ENCODE measurements at regions not wholly inside any gene's neighbourhood (a gene's known extent, or its start where the extent isn't known, plus 50 kb on each side); places are given as distances from the start of the nearest gene placed in this dataset.

DNA sequence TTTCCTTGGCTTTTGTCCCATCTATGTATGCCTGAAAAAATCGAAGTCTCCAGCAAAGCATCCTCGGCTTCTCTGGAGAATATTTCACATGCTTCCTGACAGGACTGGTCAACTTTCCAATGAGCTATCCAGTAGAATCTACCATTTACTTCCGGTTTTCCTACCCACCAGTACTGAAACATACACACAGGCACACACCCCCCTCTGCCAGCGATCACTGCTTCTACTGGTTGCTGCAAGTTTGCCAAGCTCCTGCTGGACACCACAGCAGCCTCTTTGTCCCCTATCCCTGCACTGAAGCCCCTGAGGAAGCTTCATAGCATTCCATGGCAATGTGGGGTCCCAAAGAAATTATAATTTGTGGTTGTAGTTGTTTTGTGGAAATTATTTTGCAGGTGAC lies 536.8 kb downstream of the MATN1 start (continued):
- TF ChIP-seq, protein P1, sequence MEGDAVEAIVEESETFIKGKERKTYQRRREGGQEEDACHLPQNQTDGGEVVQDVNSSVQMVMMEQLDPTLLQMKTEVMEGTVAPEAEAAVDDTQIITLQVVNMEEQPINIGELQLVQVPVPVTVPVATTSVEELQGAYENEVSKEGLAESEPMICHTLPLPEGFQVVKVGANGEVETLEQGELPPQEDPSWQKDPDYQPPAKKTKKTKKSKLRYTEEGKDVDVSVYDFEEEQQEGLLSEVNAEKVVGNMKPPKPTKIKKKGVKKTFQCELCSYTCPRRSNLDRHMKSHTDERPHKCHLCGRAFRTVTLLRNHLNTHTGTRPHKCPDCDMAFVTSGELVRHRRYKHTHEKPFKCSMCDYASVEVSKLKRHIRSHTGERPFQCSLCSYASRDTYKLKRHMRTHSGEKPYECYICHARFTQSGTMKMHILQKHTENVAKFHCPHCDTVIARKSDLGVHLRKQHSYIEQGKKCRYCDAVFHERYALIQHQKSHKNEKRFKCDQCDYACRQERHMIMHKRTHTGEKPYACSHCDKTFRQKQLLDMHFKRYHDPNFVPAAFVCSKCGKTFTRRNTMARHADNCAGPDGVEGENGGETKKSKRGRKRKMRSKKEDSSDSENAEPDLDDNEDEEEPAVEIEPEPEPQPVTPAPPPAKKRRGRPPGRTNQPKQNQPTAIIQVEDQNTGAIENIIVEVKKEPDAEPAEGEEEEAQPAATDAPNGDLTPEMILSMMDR (IDR thresholded peaks at IDR 0.05; ENCODE audit: low read depth, low read length, missing input control) = no peak
- TF ChIP-seq YY1 (IDR thresholded peaks at IDR 0.05) = no peak
- no peak for TF ChIP-seq HNF4A (conservative IDR thresholded peaks at IDR 0.05)
- TF ChIP-seq, protein P2, sequence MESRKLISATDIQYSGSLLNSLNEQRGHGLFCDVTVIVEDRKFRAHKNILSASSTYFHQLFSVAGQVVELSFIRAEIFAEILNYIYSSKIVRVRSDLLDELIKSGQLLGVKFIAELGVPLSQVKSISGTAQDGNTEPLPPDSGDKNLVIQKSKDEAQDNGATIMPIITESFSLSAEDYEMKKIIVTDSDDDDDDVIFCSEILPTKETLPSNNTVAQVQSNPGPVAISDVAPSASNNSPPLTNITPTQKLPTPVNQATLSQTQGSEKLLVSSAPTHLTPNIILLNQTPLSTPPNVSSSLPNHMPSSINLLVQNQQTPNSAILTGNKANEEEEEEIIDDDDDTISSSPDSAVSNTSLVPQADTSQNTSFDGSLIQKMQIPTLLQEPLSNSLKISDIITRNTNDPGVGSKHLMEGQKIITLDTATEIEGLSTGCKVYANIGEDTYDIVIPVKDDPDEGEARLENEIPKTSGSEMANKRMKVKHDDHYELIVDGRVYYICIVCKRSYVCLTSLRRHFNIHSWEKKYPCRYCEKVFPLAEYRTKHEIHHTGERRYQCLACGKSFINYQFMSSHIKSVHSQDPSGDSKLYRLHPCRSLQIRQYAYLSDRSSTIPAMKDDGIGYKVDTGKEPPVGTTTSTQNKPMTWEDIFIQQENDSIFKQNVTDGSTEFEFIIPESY (IDR thresholded peaks at IDR 0.05) = no peak

DNA sequence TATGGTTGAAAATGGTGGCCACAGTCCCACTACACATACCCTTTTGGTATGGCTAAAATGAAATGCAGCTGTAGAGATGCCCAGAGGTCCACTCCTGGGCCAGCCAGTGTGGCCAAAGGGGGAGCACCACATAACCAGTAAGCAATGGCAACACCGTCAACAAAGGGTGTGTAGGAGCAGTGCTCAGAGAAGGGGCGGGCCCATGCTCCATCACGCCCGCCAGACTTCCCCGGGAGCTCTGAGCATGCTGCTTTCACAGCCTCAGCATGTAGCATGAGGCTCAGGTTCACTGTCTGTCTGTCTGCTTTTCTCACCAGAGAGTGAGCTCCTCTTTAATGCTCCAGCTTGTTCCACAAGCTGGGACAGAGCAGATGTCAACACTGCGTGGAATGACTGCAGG lies 537.6 kb downstream of the MATN1 start:
- Histone ChIP-seq H3K27me3 (ENCODE audit: control insufficient read depth in 4 of 4, insufficient read depth in 4 of 4, low read length in 3 of 4) (no peaks in the 10 kb centered on the region), H3K9me3 (ENCODE audit: control insufficient read depth in 4 of 4, low read length in 3 of 4) (no peaks in the 10 kb centered on the region), H3K36me3 (ENCODE audit: control insufficient read depth in 4 of 4, insufficient read depth in 3 of 4, low read depth in 1 of 4, low read length in 3 of 4) (no peaks in the 10 kb centered on the region), H3K9ac (ENCODE audit: low read depth in 1 of 2, low read length in 2 of 2) (no peak overlapping the region), H3K27ac (ENCODE audit: low read depth in 1 of 2, low read length in 2 of 2) (no peak overlapping the region), H3K4me1 (ENCODE audit: control insufficient read depth in 4 of 4, insufficient read depth in 4 of 4, low read length in 3 of 4) (no peaks in the 10 kb centered on the region), H3K4me3 (ENCODE audit: low read depth in 1 of 3, low read length in 3 of 3) (no peak overlapping the region)
- peak; percentile 27 for DNase-seq (ENCODE audit: low spot score)
- TF ChIP-seq, protein P3, sequence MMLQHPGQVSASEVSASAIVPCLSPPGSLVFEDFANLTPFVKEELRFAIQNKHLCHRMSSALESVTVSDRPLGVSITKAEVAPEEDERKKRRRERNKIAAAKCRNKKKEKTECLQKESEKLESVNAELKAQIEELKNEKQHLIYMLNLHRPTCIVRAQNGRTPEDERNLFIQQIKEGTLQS (IDR thresholded peaks at IDR 0.05) = no peak
- TF ChIP-seq, protein P4, sequence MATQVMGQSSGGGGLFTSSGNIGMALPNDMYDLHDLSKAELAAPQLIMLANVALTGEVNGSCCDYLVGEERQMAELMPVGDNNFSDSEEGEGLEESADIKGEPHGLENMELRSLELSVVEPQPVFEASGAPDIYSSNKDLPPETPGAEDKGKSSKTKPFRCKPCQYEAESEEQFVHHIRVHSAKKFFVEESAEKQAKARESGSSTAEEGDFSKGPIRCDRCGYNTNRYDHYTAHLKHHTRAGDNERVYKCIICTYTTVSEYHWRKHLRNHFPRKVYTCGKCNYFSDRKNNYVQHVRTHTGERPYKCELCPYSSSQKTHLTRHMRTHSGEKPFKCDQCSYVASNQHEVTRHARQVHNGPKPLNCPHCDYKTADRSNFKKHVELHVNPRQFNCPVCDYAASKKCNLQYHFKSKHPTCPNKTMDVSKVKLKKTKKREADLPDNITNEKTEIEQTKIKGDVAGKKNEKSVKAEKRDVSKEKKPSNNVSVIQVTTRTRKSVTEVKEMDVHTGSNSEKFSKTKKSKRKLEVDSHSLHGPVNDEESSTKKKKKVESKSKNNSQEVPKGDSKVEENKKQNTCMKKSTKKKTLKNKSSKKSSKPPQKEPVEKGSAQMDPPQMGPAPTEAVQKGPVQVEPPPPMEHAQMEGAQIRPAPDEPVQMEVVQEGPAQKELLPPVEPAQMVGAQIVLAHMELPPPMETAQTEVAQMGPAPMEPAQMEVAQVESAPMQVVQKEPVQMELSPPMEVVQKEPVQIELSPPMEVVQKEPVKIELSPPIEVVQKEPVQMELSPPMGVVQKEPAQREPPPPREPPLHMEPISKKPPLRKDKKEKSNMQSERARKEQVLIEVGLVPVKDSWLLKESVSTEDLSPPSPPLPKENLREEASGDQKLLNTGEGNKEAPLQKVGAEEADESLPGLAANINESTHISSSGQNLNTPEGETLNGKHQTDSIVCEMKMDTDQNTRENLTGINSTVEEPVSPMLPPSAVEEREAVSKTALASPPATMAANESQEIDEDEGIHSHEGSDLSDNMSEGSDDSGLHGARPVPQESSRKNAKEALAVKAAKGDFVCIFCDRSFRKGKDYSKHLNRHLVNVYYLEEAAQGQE (IDR thresholded peaks at IDR 0.05) = no peak
- TF ChIP-seq NR2F2 (IDR thresholded peaks at IDR 0.05) = no peak
- no peak for TF ChIP-seq HNF4G (IDR thresholded peaks at IDR 0.05)
- no peak for TF ChIP-seq JUND (IDR thresholded peaks at IDR 0.05)
- TF ChIP-seq, protein P5, sequence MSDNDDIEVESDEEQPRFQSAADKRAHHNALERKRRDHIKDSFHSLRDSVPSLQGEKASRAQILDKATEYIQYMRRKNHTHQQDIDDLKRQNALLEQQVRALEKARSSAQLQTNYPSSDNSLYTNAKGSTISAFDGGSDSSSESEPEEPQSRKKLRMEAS (IDR thresholded peaks at IDR 0.05) = no peak
- no peak for TF ChIP-seq HNF4A (conservative IDR thresholded peaks at IDR 0.05)
- no peak for TF ChIP-seq SP1 (IDR thresholded peaks at IDR 0.05)
- no peak for TF ChIP-seq GABPA (IDR thresholded peaks at IDR 0.05 in 1 of 2, conservative IDR thresholded peaks at IDR 0.05 in 1 of 2)
- no peak for TF ChIP-seq YY1 (IDR thresholded peaks at IDR 0.05)
- no peak for TF ChIP-seq RXRA (IDR thresholded peaks at IDR 0.05)
- TF ChIP-seq FOXA1 (IDR thresholded peaks at IDR 0.05) = no peak
- TF ChIP-seq EGR1 (IDR thresholded peaks at IDR 0.05; ENCODE audit: low read depth in 2 of 2) = no peak
- TF ChIP-seq FOXA2 (IDR thresholded peaks at IDR 0.05) = no peak
- TF ChIP-seq, protein P2 (IDR thresholded peaks at IDR 0.05) = no peak
- TF ChIP-seq, protein P1 (IDR thresholded peaks at IDR 0.05; ENCODE audit: low read depth, low read length, missing input control) = no peak
- no peak for TF ChIP-seq RAD21 (IDR thresholded peaks at IDR 0.05)
- no peak for TF ChIP-seq TAF1 (conservative IDR thresholded peaks at IDR 0.05)
- WGBS = 46% methylated on average over 6 of the region's 6 CpGs
